ENCODE measurements at regions not wholly inside any gene's neighbourhood (a gene's known extent, or its start where the extent isn't known, plus 50 kb on each side); places are given as distances from the start of the nearest gene placed in this dataset.

DNA sequence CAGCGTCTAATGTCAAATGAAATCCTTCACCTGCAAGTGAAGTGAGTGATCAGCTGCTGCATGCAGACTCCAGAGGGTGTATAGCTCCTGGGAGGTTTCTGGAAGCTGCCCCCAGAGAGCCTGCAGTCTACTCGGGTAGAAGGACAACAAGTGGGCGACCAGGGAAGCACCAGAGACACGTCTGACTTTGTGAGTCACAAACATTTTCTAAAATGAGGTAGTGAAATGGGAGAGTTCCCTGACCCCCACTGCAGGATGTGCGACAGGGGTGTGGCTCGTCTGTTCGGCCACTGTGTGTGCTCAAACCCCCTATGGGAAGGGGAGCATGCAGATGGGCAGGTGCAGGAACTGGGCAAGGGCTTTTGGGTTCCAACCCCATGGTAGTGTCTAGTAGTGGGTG, 177.1 kb upstream of the PRKCQ start:
- H4K20me1 ChIP-seq (replicated peaks; ENCODE audit: control insufficient read depth, extremely low read depth, insufficient read depth, low read length) = no peaks in the 10 kb centered on the region
- H3K9me1 ChIP-seq (replicated peaks; ENCODE audit: control insufficient read depth, extremely low read depth, insufficient read depth, low read length) = no peaks in the 10 kb centered on the region
- H3K27me3 ChIP-seq (ENCODE audit: control insufficient read depth in 2 of 2, insufficient read depth in 2 of 2, low read length in 2 of 2) = peaks cover 0 to 5% of the 10 kb centered on the region in 2 experiments
- H3K27ac ChIP-seq (ENCODE audit: insufficient read depth, low read depth, low read length) = no peak overlapping the region
- FAIRE-seq = no peak
- no peaks in the 10 kb centered on the region for H3K36me3 ChIP-seq (ENCODE audit: control insufficient read depth in 2 of 2, extremely low read depth in 1 of 2, insufficient read depth in 2 of 2, low read length in 2 of 2)
- TF ChIP-seq POLR2AphosphoS5 (IDR thresholded peaks at IDR 0.05; ENCODE audit: insufficient read depth, low read depth, low read length) (no peak), EZH2 (IDR thresholded peaks at IDR 0.05; ENCODE audit: borderline replicate concordance, low read depth, low read length, severe bottlenecking) (no peak), JUN (IDR thresholded peaks at IDR 0.05; ENCODE audit: borderline replicate concordance, insufficient read depth, insufficient read length, low read depth) (no peak), MYC (IDR thresholded peaks at IDR 0.05; ENCODE audit: low read depth, low read length) (no peak), FOS (IDR thresholded peaks at IDR 0.05; ENCODE audit: borderline replicate concordance, insufficient read depth, low read length) (no peak), GATA2 (IDR thresholded peaks at IDR 0.05; ENCODE audit: insufficient read depth, insufficient read length, low read depth, low read length) (no peak), POLR2A (IDR thresholded peaks at IDR 0.05; ENCODE audit: low read depth, low read length) (no peak)
- TF ChIP-seq, protein P1, sequence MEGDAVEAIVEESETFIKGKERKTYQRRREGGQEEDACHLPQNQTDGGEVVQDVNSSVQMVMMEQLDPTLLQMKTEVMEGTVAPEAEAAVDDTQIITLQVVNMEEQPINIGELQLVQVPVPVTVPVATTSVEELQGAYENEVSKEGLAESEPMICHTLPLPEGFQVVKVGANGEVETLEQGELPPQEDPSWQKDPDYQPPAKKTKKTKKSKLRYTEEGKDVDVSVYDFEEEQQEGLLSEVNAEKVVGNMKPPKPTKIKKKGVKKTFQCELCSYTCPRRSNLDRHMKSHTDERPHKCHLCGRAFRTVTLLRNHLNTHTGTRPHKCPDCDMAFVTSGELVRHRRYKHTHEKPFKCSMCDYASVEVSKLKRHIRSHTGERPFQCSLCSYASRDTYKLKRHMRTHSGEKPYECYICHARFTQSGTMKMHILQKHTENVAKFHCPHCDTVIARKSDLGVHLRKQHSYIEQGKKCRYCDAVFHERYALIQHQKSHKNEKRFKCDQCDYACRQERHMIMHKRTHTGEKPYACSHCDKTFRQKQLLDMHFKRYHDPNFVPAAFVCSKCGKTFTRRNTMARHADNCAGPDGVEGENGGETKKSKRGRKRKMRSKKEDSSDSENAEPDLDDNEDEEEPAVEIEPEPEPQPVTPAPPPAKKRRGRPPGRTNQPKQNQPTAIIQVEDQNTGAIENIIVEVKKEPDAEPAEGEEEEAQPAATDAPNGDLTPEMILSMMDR (IDR thresholded peaks at IDR 0.05; ENCODE audit: extremely low read depth in 1 of 2, insufficient read depth in 1 of 2, low read depth in 1 of 2, low read length in 2 of 2) = no peak
- TF ChIP-seq, protein P2, sequence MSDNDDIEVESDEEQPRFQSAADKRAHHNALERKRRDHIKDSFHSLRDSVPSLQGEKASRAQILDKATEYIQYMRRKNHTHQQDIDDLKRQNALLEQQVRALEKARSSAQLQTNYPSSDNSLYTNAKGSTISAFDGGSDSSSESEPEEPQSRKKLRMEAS (IDR thresholded peaks at IDR 0.05; ENCODE audit: insufficient read depth, insufficient read length) = no peak
- POLR2A ChIA-PET = no interaction called here
- CTCF ChIA-PET = interaction anchor here (1.3 to 2.2 kb wide), 2 partner anchors 10 to 19 kb away, joined by 5 to 8 read pairs; no protein-coding TSS in a partner anchor
- H3K79me2 ChIP-seq (ENCODE audit: control insufficient read depth, insufficient read depth, low read length) = no peaks in the 10 kb centered on the region
- H2AFZ ChIP-seq (ENCODE audit: low read depth, low read length) = no peak overlapping the region
- dilution Hi-C loops (cut with MboI; ENCODE audit: extremely low pct_ligation_motif_present, low sequenced_read_pairs) = no loop called here
- H3K4me1 ChIP-seq (ENCODE audit: control insufficient read depth, extremely low read depth, insufficient read depth, low read length) = peaks cover 9% of the 10 kb centered on the region
- no peak overlapping the region for H3K4me3 ChIP-seq (replicated peaks in 1 of 3; ENCODE audit: insufficient read depth in 1 of 3, low read depth in 1 of 3, low read length in 3 of 3)
- H3K9ac ChIP-seq (replicated peaks; ENCODE audit: extremely low read depth, insufficient read depth, low read length) = no peak overlapping the region
- DNase-seq (ENCODE audit: low read depth, low spot score) = no peak
- BruUV-seq (replicated peaks) = no TSS peak
- H3K4me2 ChIP-seq (ENCODE audit: insufficient read depth, low read length) = no peak overlapping the region
- intact Hi-C loops (cut with micrococcal nuclease) = no loop called here
- H3K9me3 ChIP-seq (replicated peaks; ENCODE audit: control insufficient read depth, insufficient read depth, low read length) = no peaks in the 10 kb centered on the region
